ENCODE measurements at regions not wholly inside any gene's neighbourhood (a gene's known extent, or its start where the extent isn't known, plus 50 kb on each side); places are given as distances from the start of the nearest gene placed in this dataset.
"Not testable (repeated sequence)": the region's sequence is repeated elsewhere in the genome, so short reads cannot be mapped to it uniquely, and the experiment has no call there.

- TF ChIP-seq, protein P1, sequence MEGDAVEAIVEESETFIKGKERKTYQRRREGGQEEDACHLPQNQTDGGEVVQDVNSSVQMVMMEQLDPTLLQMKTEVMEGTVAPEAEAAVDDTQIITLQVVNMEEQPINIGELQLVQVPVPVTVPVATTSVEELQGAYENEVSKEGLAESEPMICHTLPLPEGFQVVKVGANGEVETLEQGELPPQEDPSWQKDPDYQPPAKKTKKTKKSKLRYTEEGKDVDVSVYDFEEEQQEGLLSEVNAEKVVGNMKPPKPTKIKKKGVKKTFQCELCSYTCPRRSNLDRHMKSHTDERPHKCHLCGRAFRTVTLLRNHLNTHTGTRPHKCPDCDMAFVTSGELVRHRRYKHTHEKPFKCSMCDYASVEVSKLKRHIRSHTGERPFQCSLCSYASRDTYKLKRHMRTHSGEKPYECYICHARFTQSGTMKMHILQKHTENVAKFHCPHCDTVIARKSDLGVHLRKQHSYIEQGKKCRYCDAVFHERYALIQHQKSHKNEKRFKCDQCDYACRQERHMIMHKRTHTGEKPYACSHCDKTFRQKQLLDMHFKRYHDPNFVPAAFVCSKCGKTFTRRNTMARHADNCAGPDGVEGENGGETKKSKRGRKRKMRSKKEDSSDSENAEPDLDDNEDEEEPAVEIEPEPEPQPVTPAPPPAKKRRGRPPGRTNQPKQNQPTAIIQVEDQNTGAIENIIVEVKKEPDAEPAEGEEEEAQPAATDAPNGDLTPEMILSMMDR (IDR thresholded peaks at IDR 0.05; ENCODE audit: low read depth, low read length), result no peak
- H3K9me3 ChIP-seq, result no peaks in the 10 kb centered on the region
- DNase-seq, result no peak
- H3K4me3 ChIP-seq (ENCODE audit: low read depth, low read length), result no peak overlapping the region
- H3K27me3 ChIP-seq, result no peaks in the 10 kb centered on the region
- H3K4me1 ChIP-seq, result no peaks in the 10 kb centered on the region
- H3K36me3 ChIP-seq, result no peaks in the 10 kb centered on the region
These were observed 90.0 kb upstream of the GDNF start for GRCh38 chr5:37929791-37930190.

DNA sequence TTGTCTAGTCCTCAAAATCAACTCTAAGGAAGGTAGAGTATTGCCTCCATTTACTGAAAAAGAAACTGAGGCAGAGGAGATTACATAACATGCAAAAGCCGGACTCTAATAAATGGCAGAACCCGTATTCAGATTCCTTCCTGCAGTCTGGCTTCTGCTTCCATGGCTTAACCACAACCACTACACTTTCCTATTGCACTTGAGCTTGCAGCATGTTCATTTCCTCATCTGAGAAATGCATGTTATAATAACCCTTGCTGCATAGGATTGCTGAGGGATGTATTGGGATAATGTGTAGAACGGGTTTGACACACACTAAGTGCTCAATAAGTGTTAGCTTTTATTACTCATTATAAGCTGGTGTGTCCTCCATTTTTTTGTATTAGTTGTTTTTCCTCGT, 87.9 kb upstream of the GDNF start:
- H3K36me3 ChIP-seq; H3K9me3 ChIP-seq; DNase-seq; H3K4me1 ChIP-seq; H3K27me3 ChIP-seq; H3K4me3 ChIP-seq (ENCODE audit: low read depth, low read length): not testable (repeated sequence)

GRCh38 chr5:37926732-37927131, 86.9 kb upstream of the GDNF start:
- TF ChIP-seq, protein P1 (IDR thresholded peaks at IDR 0.05; ENCODE audit: low read depth, low read length), result no peak
- no peaks in the 10 kb centered on the region for H3K4me1 ChIP-seq
- no peak for DNase-seq

DNA sequence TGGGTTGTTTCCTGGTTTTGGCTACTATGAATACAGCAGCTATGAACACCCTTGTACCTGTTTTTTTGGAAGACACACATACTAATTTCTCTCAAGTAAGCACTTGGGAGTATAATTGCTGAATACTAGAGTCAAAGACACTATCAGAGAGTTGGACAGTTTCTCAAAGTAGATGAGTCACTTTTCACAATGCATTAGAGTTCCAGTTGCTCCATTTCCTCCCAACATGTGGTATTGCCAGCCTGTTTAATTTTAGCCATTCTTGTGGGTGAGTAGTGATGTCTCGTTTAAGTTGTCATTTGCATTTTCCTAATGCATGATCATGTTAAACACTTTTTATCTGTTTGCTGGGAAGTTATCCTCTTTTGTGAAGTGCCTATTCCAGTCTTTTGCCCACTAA, 81.6 kb upstream of the GDNF start:
- no peaks in the 10 kb centered on the region for H3K4me1 ChIP-seq

More at GRCh38 chr5:37926732-37927131, 86.9 kb upstream of the GDNF start:
- Histone ChIP-seq H3K4me3 (ENCODE audit: low read depth, low read length) (no peak overlapping the region), H3K36me3 (no peaks in the 10 kb centered on the region), H3K27me3 (no peaks in the 10 kb centered on the region), H3K9me3 (no peaks in the 10 kb centered on the region)

DNA sequence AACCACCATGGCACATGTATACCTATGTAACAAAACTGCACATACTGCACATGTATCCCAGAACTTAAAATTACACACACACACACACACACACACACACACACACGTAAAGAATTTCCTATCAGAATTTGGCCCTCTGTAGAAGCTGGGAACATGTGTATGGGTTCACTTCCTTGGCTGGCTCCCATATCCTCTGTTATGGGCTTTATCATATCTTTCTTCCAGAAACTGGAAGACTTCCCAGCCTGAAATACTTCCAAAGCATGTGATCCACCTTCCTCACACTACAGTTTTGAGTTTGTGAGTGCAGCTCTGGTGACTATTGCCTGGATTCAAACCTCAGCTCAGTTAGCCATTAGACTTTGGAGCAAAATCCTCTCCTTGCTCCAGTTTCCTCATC, 78.6 kb upstream of the GDNF start:
- Histone ChIP-seq H3K36me3 (no peaks in the 10 kb centered on the region), H3K4me1 (no peaks in the 10 kb centered on the region), H3K4me3 (ENCODE audit: low read depth, low read length) (no peak overlapping the region), H3K27me3 (no peaks in the 10 kb centered on the region), H3K9me3 (no peaks in the 10 kb centered on the region)
- TF ChIP-seq, protein P1 (IDR thresholded peaks at IDR 0.05; ENCODE audit: low read depth, low read length), result no peak
- DNase-seq, result no peak

More for the DNA sequence above, 81.6 kb upstream of the GDNF start:
- H3K9me3 ChIP-seq, result no peaks in the 10 kb centered on the region
- no peaks in the 10 kb centered on the region for H3K36me3 ChIP-seq
- no peaks in the 10 kb centered on the region for H3K27me3 ChIP-seq
- no peak for DNase-seq
- no peak overlapping the region for H3K4me3 ChIP-seq (ENCODE audit: low read depth, low read length)
- TF ChIP-seq, protein P1 (IDR thresholded peaks at IDR 0.05; ENCODE audit: low read depth, low read length), result no peak

- H3K9me3 ChIP-seq, result no peaks in the 10 kb centered on the region
- H3K36me3 ChIP-seq, result no peaks in the 10 kb centered on the region
- TF ChIP-seq, protein P1 (IDR thresholded peaks at IDR 0.05; ENCODE audit: low read depth, low read length), result no peak
- H3K4me1 ChIP-seq, result no peaks in the 10 kb centered on the region
- H3K4me3 ChIP-seq (ENCODE audit: low read depth, low read length), result no peak overlapping the region
- H3K27me3 ChIP-seq, result no peaks in the 10 kb centered on the region
- no peak for DNase-seq
These were observed 76.7 kb upstream of the GDNF start for GRCh38 chr5:37916525-37916924.
